ENCODE measurements at regions not wholly inside any gene's neighbourhood (a gene's known extent, or its start where the extent isn't known, plus 50 kb on each side); places are given as distances from the start of the nearest gene placed in this dataset.

DNA sequence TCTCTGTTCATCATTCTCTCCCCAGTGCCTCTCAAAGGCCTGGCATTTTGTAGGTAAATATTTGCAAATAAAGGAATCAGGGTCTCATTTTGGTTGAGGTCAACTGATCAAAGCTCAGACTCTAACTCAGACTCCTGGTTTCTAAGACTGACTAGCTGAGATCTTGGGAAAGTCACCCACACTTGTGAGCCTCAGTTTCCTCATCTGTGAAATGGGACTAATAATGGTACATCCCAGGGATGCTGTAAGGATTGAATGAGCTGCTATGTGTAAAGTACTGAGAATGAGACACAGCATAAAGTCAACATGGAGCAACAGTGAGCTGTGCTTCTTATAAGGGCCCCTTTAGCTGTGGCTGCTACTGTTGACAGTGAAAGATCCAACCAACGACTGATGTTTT, 70.6 kb upstream of the XYLT1 start:
- DNase-seq: no peak
- no peaks in the 10 kb centered on the region for H3K27me3 ChIP-seq (ENCODE audit: control insufficient read depth, insufficient read depth)
- no peak for ATAC-seq
- H3K4me1 ChIP-seq (ENCODE audit: control insufficient read depth, insufficient read depth, low read length): no peaks in the 10 kb centered on the region
- no peak overlapping the region for H3K27ac ChIP-seq (ENCODE audit: low read length)
- no peaks in the 10 kb centered on the region for H3K9me3 ChIP-seq (ENCODE audit: control insufficient read depth, low read length)
- no peak overlapping the region for H3K4me3 ChIP-seq (ENCODE audit: low read length)
- intact Hi-C loops (cut with DNase I): no loop called here
- 82% methylated on average over 1 of the region's 1 CpG for WGBS

DNA sequence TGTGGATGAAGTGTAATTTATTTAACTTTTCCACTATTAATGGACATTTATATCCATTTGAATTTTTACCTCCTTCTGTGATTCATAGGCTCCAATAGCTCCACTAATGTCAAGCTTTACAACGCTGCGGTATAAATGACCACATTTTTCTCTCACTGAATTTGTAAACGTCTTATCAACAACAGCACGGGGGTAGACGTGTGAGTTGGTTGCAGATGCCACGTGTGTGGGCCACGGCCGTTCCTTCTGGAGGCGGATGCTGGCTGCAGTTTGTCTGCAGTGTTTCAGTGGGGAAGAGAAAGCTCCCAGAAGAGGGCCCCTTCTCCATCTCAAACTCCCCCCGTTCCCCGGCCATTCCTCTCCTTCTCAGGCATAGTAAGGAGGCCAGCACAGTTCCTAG, 68.2 kb upstream of the XYLT1 start:
- H3K27me3 ChIP-seq (ENCODE audit: control insufficient read depth, insufficient read depth): no peaks in the 10 kb centered on the region
- H3K27ac ChIP-seq (ENCODE audit: low read length): no peak overlapping the region
- H3K4me3 ChIP-seq (ENCODE audit: low read length): no peak overlapping the region
- no peaks in the 10 kb centered on the region for H3K4me1 ChIP-seq (ENCODE audit: control insufficient read depth, insufficient read depth, low read length)
- ATAC-seq (no peak), DNase-seq (no peak)
- 64% methylated on average over 11 of the region's 11 CpGs for WGBS
- intact Hi-C loops (cut with DNase I): no loop called here
- H3K9me3 ChIP-seq (ENCODE audit: control insufficient read depth, low read length): no peaks in the 10 kb centered on the region

DNA sequence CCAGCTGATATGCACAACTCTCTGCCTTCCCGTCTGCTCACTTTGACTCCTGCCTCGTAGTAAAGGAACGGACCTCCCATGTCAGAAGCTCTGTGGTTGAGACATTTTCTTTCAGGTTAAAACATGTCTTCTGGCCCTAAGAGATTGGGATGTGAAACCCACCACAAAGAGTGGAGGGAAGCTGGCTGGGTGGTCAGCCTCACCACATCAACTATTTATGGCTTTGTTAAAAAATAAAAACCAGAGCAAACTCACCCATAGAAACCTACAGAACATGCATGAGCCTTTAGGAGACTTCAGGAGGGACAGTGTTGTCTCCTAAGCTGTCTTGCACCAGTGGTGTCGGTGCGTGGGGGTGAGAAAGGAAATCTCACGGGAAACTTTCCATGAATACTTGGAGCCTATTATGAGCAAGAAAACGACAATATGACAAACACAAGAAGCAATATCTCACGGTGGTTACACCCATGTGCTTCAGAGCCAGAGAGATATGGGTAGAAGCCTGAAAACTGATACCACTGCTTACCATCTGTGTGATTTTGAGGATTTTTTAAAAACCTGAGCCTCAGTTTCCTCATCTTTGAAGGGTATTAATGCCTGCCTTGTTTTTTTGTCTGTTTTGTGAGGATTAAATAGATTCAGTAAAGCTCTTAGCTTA, 61.7 kb upstream of the XYLT1 start:
- intact Hi-C loops (cut with DNase I): no loop called here
- H3K9me3 ChIP-seq (ENCODE audit: control insufficient read depth, low read length): no peaks in the 10 kb centered on the region
- no peak overlapping the region for H3K4me3 ChIP-seq (ENCODE audit: low read length)
- H3K27ac ChIP-seq (ENCODE audit: low read length): no peak overlapping the region
- ATAC-seq (no peak), DNase-seq (no peak)
- no peaks in the 10 kb centered on the region for H3K4me1 ChIP-seq (ENCODE audit: control insufficient read depth, insufficient read depth, low read length)
- WGBS: 70% methylated on average over 8 of the region's 8 CpGs
- no peaks in the 10 kb centered on the region for H3K27me3 ChIP-seq (ENCODE audit: control insufficient read depth, insufficient read depth)

DNA sequence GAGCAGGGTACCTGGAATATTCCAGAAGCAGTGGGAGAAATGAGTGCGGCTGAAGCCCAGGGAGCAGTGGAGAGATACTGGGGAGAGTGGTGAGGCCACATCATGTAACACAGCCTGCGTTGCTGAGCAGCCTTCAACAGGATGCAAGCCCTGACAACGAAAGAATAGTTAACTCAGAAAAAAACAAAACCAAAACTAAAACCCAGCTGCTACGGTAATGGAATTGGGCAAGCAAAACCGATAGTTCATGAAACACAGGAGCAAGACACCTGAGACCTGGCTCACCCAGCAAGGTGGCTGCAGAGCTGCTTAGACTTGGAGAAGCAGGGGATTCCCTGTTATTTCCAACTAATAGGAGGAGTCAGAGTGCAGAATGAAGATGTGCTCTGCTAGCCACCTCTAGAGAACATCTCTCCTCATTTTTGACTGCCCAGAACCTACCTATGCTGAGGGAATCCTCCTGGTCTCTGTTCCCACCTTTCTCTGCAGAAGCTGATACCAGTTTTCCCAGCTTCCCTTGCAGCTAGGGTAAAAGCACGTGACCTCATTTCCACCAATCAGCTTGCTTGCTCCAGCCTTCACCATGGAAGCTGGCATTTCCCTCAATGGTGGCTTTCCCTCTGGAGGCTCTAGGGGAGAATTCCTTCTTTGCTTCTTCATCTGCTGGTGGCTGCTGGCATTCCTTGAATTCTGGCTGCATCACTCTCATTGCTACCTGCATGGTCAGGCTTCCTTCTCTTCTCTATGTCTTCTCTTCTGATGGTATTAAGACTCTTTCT, 59.4 kb upstream of the XYLT1 start:
- Histone ChIP-seq H3K4me3 (ENCODE audit: low read length) (no peak overlapping the region), H3K27ac (ENCODE audit: low read length) (no peak overlapping the region), H3K4me1 (ENCODE audit: control insufficient read depth, insufficient read depth, low read length) (no peaks in the 10 kb centered on the region), H3K9me3 (ENCODE audit: control insufficient read depth, low read length) (no peaks in the 10 kb centered on the region), H3K27me3 (ENCODE audit: control insufficient read depth, insufficient read depth) (no peaks in the 10 kb centered on the region)
- ATAC-seq (no peak), DNase-seq (no peak)
- intact Hi-C loops (cut with DNase I): no loop called here
- WGBS: 70% methylated on average over 6 of the region's 6 CpGs

DNA sequence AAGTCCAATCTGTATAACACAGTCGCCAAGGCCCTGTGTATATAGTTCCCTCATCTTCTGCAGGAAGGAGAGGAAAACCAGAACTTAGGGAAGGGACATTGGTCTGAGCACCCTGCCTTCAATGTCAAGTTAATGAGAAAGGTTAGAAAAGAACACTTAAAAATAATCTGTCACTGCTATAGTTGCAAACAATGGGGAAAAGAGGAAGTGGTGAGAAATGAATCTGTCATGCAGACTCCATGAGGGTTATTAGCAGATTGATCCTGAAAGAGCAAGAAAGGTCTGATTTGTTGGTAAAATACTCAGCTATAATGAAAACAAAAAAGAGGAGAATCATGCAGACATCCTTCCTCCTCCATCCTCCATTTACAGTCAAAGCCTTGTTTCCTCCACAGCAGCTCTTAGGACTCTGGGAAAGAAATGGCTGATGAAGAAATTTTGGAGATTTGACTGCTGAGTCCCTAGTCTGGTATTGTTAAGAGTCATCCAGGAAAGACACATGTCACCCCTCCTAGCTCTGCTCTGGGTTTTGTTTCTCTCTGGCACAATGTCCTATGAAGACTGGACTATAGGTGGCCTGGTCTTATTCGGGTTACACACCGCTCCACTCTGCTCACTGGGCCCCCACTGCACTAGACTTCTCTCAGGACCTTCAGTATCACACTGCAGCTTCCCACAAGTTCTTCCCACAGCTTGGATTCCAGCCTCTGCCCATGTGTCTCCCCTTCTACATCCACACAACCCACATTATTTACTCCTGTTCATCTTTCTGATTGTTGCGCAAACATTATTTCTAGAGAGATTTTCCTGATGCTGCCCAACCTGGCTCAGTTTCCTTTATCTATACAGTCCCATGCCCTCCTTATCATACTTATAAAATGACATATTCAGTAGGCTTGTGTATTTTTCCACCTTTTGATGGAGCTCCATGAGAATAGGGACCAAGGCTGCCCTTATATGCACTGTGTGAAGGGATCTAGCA, 56.5 kb upstream of the XYLT1 start:
- DNase-seq (no peak), ATAC-seq (no peak)
- Histone ChIP-seq H3K27me3 (ENCODE audit: control insufficient read depth, insufficient read depth) (no peaks in the 10 kb centered on the region), H3K9me3 (ENCODE audit: control insufficient read depth, low read length) (no peaks in the 10 kb centered on the region), H3K4me3 (ENCODE audit: low read length) (no peak overlapping the region), H3K27ac (ENCODE audit: low read length) (no peak overlapping the region), H3K4me1 (ENCODE audit: control insufficient read depth, insufficient read depth, low read length) (no peaks in the 10 kb centered on the region)
- intact Hi-C loops (cut with DNase I): no loop called here
- WGBS: 92% methylated on average over 4 of the region's 4 CpGs

DNA sequence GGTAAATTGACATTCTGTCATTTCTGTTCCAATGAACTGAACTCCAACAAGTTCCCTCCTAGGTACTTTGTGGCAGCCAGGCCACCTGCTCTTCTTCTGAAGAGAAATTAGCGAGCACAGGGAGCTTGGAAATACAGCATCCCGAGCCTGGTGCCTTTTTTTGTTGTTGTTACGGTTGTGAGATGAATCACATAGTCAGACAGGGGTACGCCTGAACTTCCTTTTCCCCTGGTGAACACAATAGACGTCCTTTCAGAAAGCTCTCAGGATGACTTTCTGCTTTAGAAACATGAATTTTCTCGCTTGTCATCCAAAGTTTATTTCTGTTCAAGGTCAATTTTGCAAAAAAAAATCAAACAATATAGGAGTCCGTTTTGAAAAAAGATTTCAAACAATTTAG, 53.9 kb upstream of the XYLT1 start:
- H3K27me3 ChIP-seq (ENCODE audit: control insufficient read depth, insufficient read depth): no peaks in the 10 kb centered on the region
- no peaks in the 10 kb centered on the region for H3K4me1 ChIP-seq (ENCODE audit: control insufficient read depth, insufficient read depth, low read length)
- ATAC-seq (no peak), DNase-seq (no peak)
- intact Hi-C loops (cut with DNase I): no loop called here
- 59% methylated on average over 7 of the region's 7 CpGs for WGBS
- no peaks in the 10 kb centered on the region for H3K9me3 ChIP-seq (ENCODE audit: control insufficient read depth, low read length)
- no peak overlapping the region for H3K27ac ChIP-seq (ENCODE audit: low read length)
- no peak overlapping the region for H3K4me3 ChIP-seq (ENCODE audit: low read length)

DNA sequence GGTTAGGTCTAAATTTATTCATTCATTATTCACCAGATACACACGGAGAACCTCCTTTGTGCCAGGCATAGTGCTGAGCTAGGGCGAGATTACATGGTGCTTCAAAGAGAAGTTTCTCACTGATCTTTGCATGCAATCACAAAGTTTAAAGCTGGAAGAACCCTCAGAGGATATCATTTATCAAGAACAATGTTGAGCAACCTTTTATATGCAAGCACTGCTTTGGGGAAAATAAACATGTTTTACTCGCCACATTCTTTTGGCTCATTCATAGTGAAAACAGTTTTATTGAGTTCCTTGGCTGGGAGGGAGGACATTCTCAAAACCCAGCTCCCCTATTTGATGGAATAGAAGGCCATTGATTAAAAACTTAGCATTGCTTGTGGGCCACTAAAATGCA, 49.8 kb upstream of the XYLT1 start:
- Histone ChIP-seq H3K27ac (ENCODE audit: low read length) (no peak overlapping the region), H3K4me1 (ENCODE audit: control insufficient read depth, insufficient read depth, low read length) (no peaks in the 10 kb centered on the region), H3K4me3 (ENCODE audit: low read length) (no peak overlapping the region), H3K9me3 (ENCODE audit: control insufficient read depth, low read length) (no peaks in the 10 kb centered on the region), H3K27me3 (ENCODE audit: control insufficient read depth, insufficient read depth) (no peaks in the 10 kb centered on the region)
- intact Hi-C loops (cut with DNase I): no loop called here
- DNase-seq: no peak
- no peak for ATAC-seq
- WGBS: 52% methylated on average over 3 of the region's 3 CpGs
